ENCODE measurements at regions not wholly inside any gene's neighbourhood (a gene's known extent, or its start where the extent isn't known, plus 50 kb on each side); places are given as distances from the start of the nearest gene placed in this dataset.
"Not testable (repeated sequence)": the region's sequence is repeated elsewhere in the genome, so short reads cannot be mapped to it uniquely, and the experiment has no call there.

GRCh38 chr17:83204230-83204725, 124.9 kb downstream of the METRNL start:
- DNase-seq: no peak

GRCh38 chr17:83204736-83205386, 125.5 kb downstream of the METRNL start:
- not testable (repeated sequence) for DNase-seq

GRCh38 chr17:83205387-83206035, 126.1 kb downstream of the METRNL start:
- DNase-seq: not testable (repeated sequence)

GRCh38 chr17:83206036-83206394, 126.6 kb downstream of the METRNL start:
- not testable (repeated sequence) for DNase-seq

- not testable (repeated sequence) for DNase-seq
Observed at GRCh38 chr17:83206819-83207588, 127.6 kb downstream of the METRNL start.

GRCh38 chr17:83247001-83247400, 167.6 kb downstream of the METRNL start:
- DNase-seq: not testable (repeated sequence)
